HepG2 (cell line): ENCODE measurements at regions not wholly inside any gene's neighbourhood (a gene's known extent, or its start where the extent isn't known, plus 50 kb on each side); places are given as distances from the start of the nearest gene placed in this dataset.

Source experiments
- ATAC-seq: fragments of 200-7000 bp; cut with Tn5 transposase; 3 replicates; pipeline ENCODE4 v1.9.1; 2020; ENCODE audit warnings: mild to moderate bottlenecking, moderate library complexity
- BruUV-seq: library from RNA; stranded (reverse); fragments of 400-500 nt; replicated peaks from 2 replicates; lab custom pipeline; 2021; lab: Mats Ljungman, UMichigan
- CTCF ChIA-PET: fragments of 300-600 bp; formaldehyde crosslinking; extraction: SDS; loops from one replicate; lab custom pipeline; 2021; ENCODE audit warnings: low total read pairs, inconsistent platforms, low intra/inter-chr PET ratio; lab: Yijun Ruan, JAX
- POLR2A ChIA-PET: fragments of 350-600 bp; sonication (Branson Sonifier 250); formaldehyde crosslinking; loops from one replicate; lab custom pipeline; 2020; ENCODE audit warnings: antibody characterized with exemption, inconsistent platforms; lab: Yijun Ruan, JAX
- DNase-seq: peaks from one replicate; pipeline ENCODE4 v3.0.0-alpha.2; 2015; ENCODE audit warnings: low spot score
- FAIRE-seq: peaks from 3 replicates; lab custom pipeline; 2011; peaks lifted over from hg19 to GRCh38; lab: Jason Lieb, UNC
- H2AFZ ChIP-seq: one replicate; pipeline ENCODE4 v1.6.1; 2011; ENCODE audit warnings: low read length, inconsistent platforms
- H3K27ac ChIP-seq: fragments of 300-600 bp; 3 replicates; pipeline ENCODE4 v1.8.0; 2011; ENCODE audit warnings: mixed run types, mild to moderate bottlenecking, mixed read lengths, low read length, inconsistent platforms; ENCODE audit not compliant: insufficient read depth; ENCODE audit errors: extremely low read length
- H3K27me3 ChIP-seq, 2 experiments: fragments of 200-600 bp in 1 of 2; 2 replicates in 1 of 2; 3 replicates in 1 of 2; pipeline versions ENCODE4 v1.6.0 to v1.8.0; 2011; ENCODE audit warnings: low read length in 2 of 2, mild to moderate bottlenecking in 2 of 2, moderate library complexity in 2 of 2, inconsistent platforms in 1 of 2; ENCODE audit not compliant: insufficient read depth in 2 of 2, control insufficient read depth in 1 of 2
- H3K36me3 ChIP-seq, 2 experiments: fragments of 200-600 bp in 1 of 2; replicated peaks in 1 of 2; 2 replicates in 1 of 2; 3 replicates in 1 of 2; pipeline versions ENCODE4 v1.5.1 to v1.8.0; 2011; ENCODE audit warnings: low read length in 2 of 2, inconsistent platforms in 1 of 2; ENCODE audit not compliant: insufficient read depth in 2 of 2, control insufficient read depth in 1 of 2
- H3K4me1 ChIP-seq: 2 replicates; pipeline ENCODE4 v1.5.1; 2012; ENCODE audit warnings: low read length, inconsistent platforms; ENCODE audit not compliant: insufficient read depth
- H3K4me2 ChIP-seq: 2 replicates; pipeline ENCODE4 v1.6.0; 2011; ENCODE audit warnings: low read depth, low read length, inconsistent platforms
- H3K4me3 ChIP-seq, 3 experiments: fragments of 200-600 bp in 1 of 3; sonication (generic), shearing (Covaris generic) in 1 of 3; replicated peaks in 1 of 3; 2 replicates each; pipeline ENCODE4 v1.5.1; 2011 to 2016; ENCODE audit warnings: low read length in 3 of 3, inconsistent platforms in 2 of 3, low read depth in 2 of 3, mild to moderate bottlenecking in 2 of 3, control low read depth in 1 of 3, mixed read lengths in 1 of 3; ENCODE audit not compliant: insufficient read depth in 1 of 3
- H3K79me2 ChIP-seq: one replicate; pipeline ENCODE4 v1.6.1; 2011; ENCODE audit warnings: low read length, inconsistent platforms; ENCODE audit not compliant: insufficient read depth
- H3K9ac ChIP-seq: 2 replicates; pipeline ENCODE4 v1.6.0; 2011; ENCODE audit warnings: mild to moderate bottlenecking, low read depth, low read length, inconsistent platforms; ENCODE audit not compliant: insufficient read depth
- H3K9me3 ChIP-seq: 2 replicates; pipeline ENCODE4 v1.5.1; 2012; ENCODE audit warnings: mild to moderate bottlenecking, low read length
- H4K20me1 ChIP-seq: 2 replicates; pipeline ENCODE4 v1.6.0; 2011; ENCODE audit warnings: inconsistent platforms, mild to moderate bottlenecking, low read length, moderate library complexity; ENCODE audit not compliant: insufficient read depth
- ATM ChIP-seq: fragments of 450-650 bp; IDR thresholded peaks from 2 replicates; pipeline ENCODE4 v1.7.1; 2017; ENCODE audit warnings: mild to moderate bottlenecking, borderline replicate concordance
- BRF2 ChIP-seq: sonication (generic); formaldehyde crosslinking; IDR thresholded peaks from 2 replicates; pipeline ENCODE4 v1.8.1; 2022; ENCODE audit warnings: mild to moderate bottlenecking, missing genetic modification reagents
- FOXK2 ChIP-seq: fragments of 450-650 bp; IDR thresholded peaks from 2 replicates; pipeline ENCODE4 v1.6.1; 2016
- GABPA ChIP-seq, 2 experiments: IDR thresholded peaks; 2 replicates each; pipeline ENCODE4 v1.6.1; 2011 to 2016; ENCODE audit warnings: low read depth in 2 of 2, low read length in 1 of 2, missing biosample characterization in 1 of 2, missing genetic modification characterization in 1 of 2
- HHEX ChIP-seq: IDR thresholded peaks from 2 replicates; pipeline ENCODE4 v1.6.1; 2016; ENCODE audit warnings: control low read depth
- SNAPC5 ChIP-seq: sonication (generic); formaldehyde crosslinking; IDR thresholded peaks from 2 replicates; pipeline ENCODE4 v1.8.1; 2023; ENCODE audit warnings: mild to moderate bottlenecking, missing genetic modification reagents, borderline replicate concordance
- TBL1XR1 ChIP-seq: fragments of 150-350 bp; IDR thresholded peaks from 2 replicates; pipeline ENCODE4 v1.6.1; 2014; ENCODE audit warnings: borderline replicate concordance, low read length; ENCODE audit not compliant: partially characterized antibody
- ZNF275 ChIP-seq: sonication (generic); formaldehyde crosslinking; IDR thresholded peaks from 2 replicates; pipeline ENCODE4 v1.8.0; 2022; ENCODE audit warnings: missing genetic modification reagents, mild to moderate bottlenecking, inconsistent platforms, borderline replicate concordance
- WGBS: methylation state at CpG from one replicate; pipeline ENCODE4 v1.1.6; 2017; ENCODE audit warnings: low lambda C conversion rate; 5-methylcytosine and 5-hydroxymethylcytosine counted together
- in situ Hi-C: cut with HindIII; loops from 2 replicates; pipeline ENCODE4 v1.10.0; 2017; ENCODE audit warnings: low pct_unique_long_range_greater_than_20kb; ENCODE audit not compliant: extremely low pct_ligation_motif_present
- intact Hi-C: fragments of 100-400 bp; cut with micrococcal nuclease; formaldehyde crosslinking; loops from one replicate; pipeline ENCODE4 v1.10.0; 2022; ENCODE audit not compliant: unreplicated experiment

- TF ChIP-seq BRF2: no peak
- TF ChIP-seq ATM: no peak
- TF ChIP-seq FOXK2: no peak
- TF ChIP-seq, all 625 proteins: peak for 0
Measured at GRCh38 chr15:26298659-26299170, 435.6 kb upstream of the ATP10A start (continued).

DNA sequence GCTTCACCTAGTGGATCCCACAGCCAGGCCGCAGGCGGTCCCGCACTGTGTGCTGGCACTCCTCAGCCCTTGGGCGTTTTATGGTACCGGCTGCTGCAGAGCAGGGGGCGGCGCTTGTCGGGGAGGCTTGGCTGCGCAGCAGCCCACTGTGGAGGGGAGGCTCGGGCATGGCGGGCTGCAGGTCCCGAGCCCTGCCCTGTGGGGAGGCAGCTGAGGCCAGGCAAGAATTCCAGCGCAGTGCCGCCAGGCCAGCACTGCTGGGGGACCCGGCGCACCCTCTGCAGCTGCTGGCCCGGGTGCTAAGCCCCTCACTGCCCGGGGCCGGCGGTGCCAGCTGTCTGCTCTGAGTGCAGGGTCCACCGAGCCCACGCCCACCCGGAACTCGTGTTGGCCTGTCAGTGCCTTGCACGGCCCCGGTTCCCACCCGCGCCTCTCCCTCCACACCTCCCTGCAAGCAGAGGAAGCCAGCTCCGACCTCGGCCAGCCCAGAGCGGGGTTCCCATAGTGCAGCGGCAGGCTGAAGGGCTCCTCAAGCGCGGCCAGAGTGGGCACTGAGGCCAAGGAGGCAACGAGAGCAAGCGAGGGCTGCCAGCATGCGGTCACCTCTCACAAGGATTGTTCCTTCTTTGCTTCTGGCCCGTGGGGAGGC lies 435.0 kb upstream of the ATP10A start:
- Histone ChIP-seq H3K79me2 (no peaks in the 10 kb centered on the region), H3K4me1 (no peaks in the 10 kb centered on the region), H3K27ac (no peak overlapping the region), H3K27me3 (no peaks in the 10 kb centered on the region), H3K9ac (no peak overlapping the region), H3K4me2 (no peak overlapping the region), H2AFZ (no peak overlapping the region), H4K20me1 (no peaks in the 10 kb centered on the region), H3K36me3 (no peaks in the 10 kb centered on the region), H3K9me3 (peaks cover 91% of the 10 kb centered on the region), H3K4me3 (no peak overlapping the region)
- 30% methylated on average over 4 of the region's 38 CpGs for WGBS
- intact Hi-C loops (no loop called here), in situ Hi-C loops (no loop called here)
- BruUV-seq: no TSS peak
- ChIA-PET POLR2A (no interaction called here), CTCF (no interaction called here)
- FAIRE-seq (no peak), ATAC-seq (no peak), DNase-seq (no peak)
- TF ChIP-seq TBL1XR1 (no peak), GABPA (IDR thresholded peaks at IDR 0.05; ENCODE audit: low read depth, low read length) (no peak), GABPA (CRISPR knock-in tag; IDR thresholded peaks at IDR 0.05; ENCODE audit: low read depth) (no peak), SNAPC5 (CRISPR knock-in tag) (no peak), HHEX (no peak), ZNF275 (CRISPR knock-in tag) (no peak)
